ENCODE measurements at regions not wholly inside any gene's neighbourhood (a gene's known extent, or its start where the extent isn't known, plus 50 kb on each side); places are given as distances from the start of the nearest gene placed in this dataset.

GRCh38 chr18:65215865-65216466 is 534.8 kb upstream of the CDH7 start:
- no peak overlapping the region for H2BK12ac ChIP-seq (ENCODE audit: low read length)
- WGBS (ENCODE audit: extremely low coverage, insufficient coverage, insufficient read length): 100% methylated on average over 1 of the region's 11 CpGs

GRCh38 chr18:65214456-65214855 is 536.4 kb upstream of the CDH7 start:
- Histone ChIP-seq H3K18ac (ENCODE audit: low read length) (no peak overlapping the region), H3K4me3 (ENCODE audit: low read depth, low read length) (no peak overlapping the region), H2BK120ac (ENCODE audit: insufficient read depth, low read length, poor library complexity) (no peak overlapping the region), H4K12ac (ENCODE audit: low read depth, low read length) (no peak overlapping the region), H2AK5ac (ENCODE audit: low read length) (no peak overlapping the region), H2BK5ac (ENCODE audit: low read depth, low read length, poor library complexity) (no peak overlapping the region), H4K91ac (ENCODE audit: low read depth, low read length) (no peak overlapping the region), H3K27me3 (ENCODE audit: insufficient read depth, low read length) (no peaks in the 10 kb centered on the region), H3K27ac (ENCODE audit: low read depth, low read length) (no peak overlapping the region), H3K9me3 (ENCODE audit: insufficient read depth, low read depth, low read length) (no peaks in the 10 kb centered on the region), H2AFZ (ENCODE audit: insufficient read depth, low read length, poor library complexity) (no peak overlapping the region), H3K9ac (ENCODE audit: low read length) (no peak overlapping the region), H3K4me1 (ENCODE audit: control insufficient read depth in 1 of 2, insufficient read depth in 2 of 2, low read length in 2 of 2) (no peaks in the 10 kb centered on the region), H3K36me3 (ENCODE audit: control insufficient read depth in 1 of 2, insufficient read depth in 2 of 2, low read length in 2 of 2) (no peaks in the 10 kb centered on the region), H4K8ac (ENCODE audit: low read depth, low read length) (no peak overlapping the region), H3K4me2 (ENCODE audit: low read length) (no peak overlapping the region), H3K79me1 (ENCODE audit: low read length) (no peaks in the 10 kb centered on the region), H3K79me2 (ENCODE audit: control insufficient read depth, insufficient read depth, low read length, poor library complexity) (no peaks in the 10 kb centered on the region), H3K4ac (ENCODE audit: low read depth, low read length) (no peak overlapping the region), H2BK12ac (ENCODE audit: low read length) (no peak overlapping the region), H3K23ac (ENCODE audit: low read length) (no peak overlapping the region), H3K14ac (ENCODE audit: low read length) (no peak overlapping the region)
- no CpG with 5 or more reads among the region's 3 CpGs for WGBS (ENCODE audit: extremely low coverage, insufficient coverage, insufficient read length)
- DNase-seq: no peak

More at GRCh38 chr18:65215865-65216466, 534.8 kb upstream of the CDH7 start:
- H3K4me3 ChIP-seq (ENCODE audit: low read depth, low read length): no peak overlapping the region
- H3K4me1 ChIP-seq (ENCODE audit: control insufficient read depth in 1 of 2, insufficient read depth in 2 of 2, low read length in 2 of 2): no peaks in the 10 kb centered on the region
- no peaks in the 10 kb centered on the region for H3K9me3 ChIP-seq (ENCODE audit: insufficient read depth, low read depth, low read length)
- H3K36me3 ChIP-seq (ENCODE audit: control insufficient read depth in 1 of 2, insufficient read depth in 2 of 2, low read length in 2 of 2): no peaks in the 10 kb centered on the region
- H3K14ac ChIP-seq (ENCODE audit: low read length): no peak overlapping the region
- H2AK5ac ChIP-seq (ENCODE audit: low read length): no peak overlapping the region
- H3K23ac ChIP-seq (ENCODE audit: low read length): no peak overlapping the region
- no peak overlapping the region for H3K27ac ChIP-seq (ENCODE audit: low read depth, low read length)
- H3K79me1 ChIP-seq (ENCODE audit: low read length): no peaks in the 10 kb centered on the region
- H3K4me2 ChIP-seq (ENCODE audit: low read length): no peak overlapping the region
- no peaks in the 10 kb centered on the region for H3K79me2 ChIP-seq (ENCODE audit: control insufficient read depth, insufficient read depth, low read length, poor library complexity)
- no peak overlapping the region for H3K18ac ChIP-seq (ENCODE audit: low read length)
- no peak overlapping the region for H4K12ac ChIP-seq (ENCODE audit: low read depth, low read length)
- H4K8ac ChIP-seq (ENCODE audit: low read depth, low read length): no peak overlapping the region
- no peak overlapping the region for H3K4ac ChIP-seq (ENCODE audit: low read depth, low read length)
- no peak overlapping the region for H4K91ac ChIP-seq (ENCODE audit: low read depth, low read length)
- H2BK5ac ChIP-seq (ENCODE audit: low read depth, low read length, poor library complexity): no peak overlapping the region
- H3K9ac ChIP-seq (ENCODE audit: low read length): no peak overlapping the region
- no peak overlapping the region for H2AFZ ChIP-seq (ENCODE audit: insufficient read depth, low read length, poor library complexity)
- peak; percentile 48 to 52 for DNase-seq
- H3K27me3 ChIP-seq (ENCODE audit: insufficient read depth, low read length): no peaks in the 10 kb centered on the region
- no peak overlapping the region for H2BK120ac ChIP-seq (ENCODE audit: insufficient read depth, low read length, poor library complexity)

GRCh38 chr18:65206551-65207260 is 544.1 kb upstream of the CDH7 start:
- Histone ChIP-seq H3K9ac (ENCODE audit: low read length) (no peak overlapping the region), H3K4me3 (ENCODE audit: low read depth, low read length) (no peak overlapping the region), H3K79me1 (ENCODE audit: low read length) (no peaks in the 10 kb centered on the region), H2BK12ac (ENCODE audit: low read length) (no peak overlapping the region), H3K4me2 (ENCODE audit: low read length) (no peak overlapping the region), H2BK120ac (ENCODE audit: insufficient read depth, low read length, poor library complexity) (no peak overlapping the region), H3K79me2 (ENCODE audit: control insufficient read depth, insufficient read depth, low read length, poor library complexity) (no peaks in the 10 kb centered on the region), H3K27ac (ENCODE audit: low read depth, low read length) (no peak overlapping the region), H3K27me3 (ENCODE audit: insufficient read depth, low read length) (no peaks in the 10 kb centered on the region), H3K14ac (ENCODE audit: low read length) (no peak overlapping the region), H3K36me3 (ENCODE audit: control insufficient read depth in 1 of 2, insufficient read depth in 2 of 2, low read length in 2 of 2) (no peaks in the 10 kb centered on the region), H4K91ac (ENCODE audit: low read depth, low read length) (no peak overlapping the region), H4K8ac (ENCODE audit: low read depth, low read length) (no peak overlapping the region), H4K12ac (ENCODE audit: low read depth, low read length) (no peak overlapping the region), H2AK5ac (ENCODE audit: low read length) (no peak overlapping the region), H3K9me3 (ENCODE audit: insufficient read depth, low read depth, low read length) (no peaks in the 10 kb centered on the region), H3K18ac (ENCODE audit: low read length) (no peak overlapping the region), H3K23ac (ENCODE audit: low read length) (no peak overlapping the region), H3K4me1 (ENCODE audit: control insufficient read depth in 1 of 2, insufficient read depth in 2 of 2, low read length in 2 of 2) (no peaks in the 10 kb centered on the region), H2AFZ (ENCODE audit: insufficient read depth, low read length, poor library complexity) (no peak overlapping the region), H3K4ac (ENCODE audit: low read depth, low read length) (no peak overlapping the region), H2BK5ac (ENCODE audit: low read depth, low read length, poor library complexity) (no peak overlapping the region)
- DNase-seq: no peak
- no CpG with 5 or more reads among the region's 24 CpGs for WGBS (ENCODE audit: extremely low coverage, insufficient coverage, insufficient read length)

GRCh38 chr18:65202091-65202490 is 548.7 kb upstream of the CDH7 start:
- H2AK5ac ChIP-seq (ENCODE audit: low read length): no peak overlapping the region
- no peak overlapping the region for H3K4me2 ChIP-seq (ENCODE audit: low read length)
- H2AFZ ChIP-seq (ENCODE audit: insufficient read depth, low read length, poor library complexity): no peak overlapping the region
- no peaks in the 10 kb centered on the region for H3K79me1 ChIP-seq (ENCODE audit: low read length)
- no peak for DNase-seq
- H3K18ac ChIP-seq (ENCODE audit: low read length): no peak overlapping the region
- no peaks in the 10 kb centered on the region for H3K9me3 ChIP-seq (ENCODE audit: insufficient read depth, low read depth, low read length)
- H4K12ac ChIP-seq (ENCODE audit: low read depth, low read length): no peak overlapping the region
- no peaks in the 10 kb centered on the region for H3K79me2 ChIP-seq (ENCODE audit: control insufficient read depth, insufficient read depth, low read length, poor library complexity)
- H3K36me3 ChIP-seq (ENCODE audit: control insufficient read depth in 1 of 2, insufficient read depth in 2 of 2, low read length in 2 of 2): no peaks in the 10 kb centered on the region
- no peaks in the 10 kb centered on the region for H3K27me3 ChIP-seq (ENCODE audit: insufficient read depth, low read length)
- H4K91ac ChIP-seq (ENCODE audit: low read depth, low read length): no peak overlapping the region
- no peaks in the 10 kb centered on the region for H3K4me1 ChIP-seq (ENCODE audit: control insufficient read depth in 1 of 2, insufficient read depth in 2 of 2, low read length in 2 of 2)
- no peak overlapping the region for H3K9ac ChIP-seq (ENCODE audit: low read length)
- WGBS (ENCODE audit: extremely low coverage, insufficient coverage, insufficient read length): no CpG with 5 or more reads among the region's 4 CpGs
- H2BK5ac ChIP-seq (ENCODE audit: low read depth, low read length, poor library complexity): no peak overlapping the region
- no peak overlapping the region for H4K8ac ChIP-seq (ENCODE audit: low read depth, low read length)
- H2BK12ac ChIP-seq (ENCODE audit: low read length): no peak overlapping the region
- no peak overlapping the region for H2BK120ac ChIP-seq (ENCODE audit: insufficient read depth, low read length, poor library complexity)
- H3K4me3 ChIP-seq (ENCODE audit: low read depth, low read length): no peak overlapping the region
- H3K14ac ChIP-seq (ENCODE audit: low read length): no peak overlapping the region
- H3K27ac ChIP-seq (ENCODE audit: low read depth, low read length): no peak overlapping the region
- H3K4ac ChIP-seq (ENCODE audit: low read depth, low read length): no peak overlapping the region
- no peak overlapping the region for H3K23ac ChIP-seq (ENCODE audit: low read length)

Data from trophoblast cell (in vitro differentiated cells and primary cell).